ENCODE measurements at regions not wholly inside any gene's neighbourhood (a gene's known extent, or its start where the extent isn't known, plus 50 kb on each side); places are given as distances from the start of the nearest gene placed in this dataset.

GRCh38 chr17:77515227-77515626 lies 374.5 kb downstream of the SEC14L1 start:
- TF ChIP-seq CTCF (IDR thresholded peaks at IDR 0.05) (no peak), POLR2A (IDR thresholded peaks at IDR 0.05) (no peak)
